HEK293T (cell line): ENCODE measurements at regions not wholly inside any gene's neighbourhood (a gene's known extent, or its start where the extent isn't known, plus 50 kb on each side); places are given as distances from the start of the nearest gene placed in this dataset.

Experiments
- ARNT ChIP-seq: fragments of 450-650 bp; IDR thresholded peaks from 2 replicates; pipeline ENCODE4 v1.6.1; 2017; ENCODE audit warnings: mild to moderate bottlenecking
- CTBP1 ChIP-seq: fragments of 450-650 bp; IDR thresholded peaks from 2 replicates; pipeline ENCODE4 v1.6.1; 2016; ENCODE audit warnings: borderline replicate concordance
- ELF4 ChIP-seq: fragments of 450-650 bp; IDR thresholded peaks from 2 replicates; pipeline ENCODE4 v1.6.1; 2017; ENCODE audit warnings: antibody characterized with exemption
- FOXK2 ChIP-seq: fragments of 450-650 bp; IDR thresholded peaks from 2 replicates; pipeline ENCODE4 v1.6.1; 2016; ENCODE audit warnings: mild to moderate bottlenecking
- FOXM1 ChIP-seq: fragments of 450-650 bp; IDR thresholded peaks from 2 replicates; pipeline ENCODE4 v1.6.1; 2017; ENCODE audit warnings: mild to moderate bottlenecking, borderline replicate concordance
- NFRKB ChIP-seq: fragments of 450-650 bp; IDR thresholded peaks from 2 replicates; pipeline ENCODE4 v1.6.1; 2016; ENCODE audit warnings: mild to moderate bottlenecking, moderate library complexity
- SUZ12 ChIP-seq: fragments of 450-650 bp; IDR thresholded peaks from 2 replicates; pipeline ENCODE4 v1.6.1; 2016; ENCODE audit warnings: mild to moderate bottlenecking
- ZNF384 ChIP-seq: fragments of 450-650 bp; IDR thresholded peaks from 2 replicates; pipeline ENCODE4 v1.6.1; 2016

DNA sequence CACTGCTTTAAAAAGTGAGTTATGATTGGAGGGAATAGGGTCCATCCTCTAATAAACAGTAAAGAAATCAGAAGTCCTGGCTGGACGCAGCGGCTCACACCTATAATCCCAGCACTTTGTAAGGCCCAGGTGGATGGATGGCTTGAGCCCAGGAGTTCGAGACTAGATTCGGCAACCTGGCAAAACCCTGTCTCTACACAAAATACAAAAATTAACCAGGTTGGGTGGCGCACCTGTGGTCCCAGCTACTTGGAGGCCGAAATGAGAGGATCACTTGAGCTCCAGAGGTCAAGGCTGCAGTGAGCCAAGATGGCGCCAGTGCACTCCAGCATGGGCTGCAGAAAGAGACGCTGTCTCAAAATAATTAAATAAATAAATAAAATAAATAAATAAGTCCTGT is 171.2 kb downstream of the POTEB3 start:
- TF ChIP-seq ELF4 (no peak), FOXM1 (no peak), FOXK2 (no peak), CTBP1 (no peak), SUZ12 (no peak), ZNF384 (no peak), ARNT (no peak), NFRKB (no peak)
